Bronchial epithelial cell (primary cell): ENCODE measurements at regions not wholly inside any gene's neighbourhood (a gene's known extent, or its start where the extent isn't known, plus 50 kb on each side); places are given as distances from the start of the nearest gene placed in this dataset.

ENCODE experiments used
- DNase-seq: peaks from one replicate; pipeline ENCODE4 v3.0.0-alpha.2; 2010; ENCODE audit warnings: low read depth
- FAIRE-seq: peaks from 2 replicates; lab custom pipeline; 2011; peaks lifted over from hg19 to GRCh38; lab: Jason Lieb, UNC
- H3K27me3 ChIP-seq: 2 replicates; pipeline ENCODE4 v1.5.1; 2011; ENCODE audit warnings: low read length; ENCODE audit not compliant: control insufficient read depth, insufficient read depth
- H3K36me3 ChIP-seq: 2 replicates; pipeline ENCODE4 v1.5.1; 2011; ENCODE audit warnings: low read length; ENCODE audit not compliant: control insufficient read depth, insufficient read depth
- H3K4me3 ChIP-seq: 2 replicates; pipeline ENCODE4 v1.5.1; 2011; ENCODE audit warnings: mild to moderate bottlenecking, low read depth, low read length, control low read depth
- CTCF ChIP-seq: IDR thresholded peaks from 2 replicates; pipeline ENCODE4 v1.5.1; 2011; ENCODE audit warnings: mild to moderate bottlenecking, moderate library complexity, low read length, control low read depth, inconsistent platforms; ENCODE audit not compliant: insufficient read depth, severe bottlenecking

GRCh38 chr12:47534695-47535094, 171.1 kb downstream of the RPAP3 start:
- H3K36me3 ChIP-seq, result no peaks in the 10 kb centered on the region
- DNase-seq, result peak; percentile 13
- FAIRE-seq, result no peak
- H3K27me3 ChIP-seq, result no peaks in the 10 kb centered on the region
- TF ChIP-seq CTCF, result no peak
- H3K4me3 ChIP-seq, result no peak overlapping the region

- DNase-seq, result no peak
- TF ChIP-seq CTCF, result no peak
- Histone ChIP-seq H3K4me3 (no peak overlapping the region), H3K36me3 (no peaks in the 10 kb centered on the region), H3K27me3 (no peaks in the 10 kb centered on the region)
- no peak for FAIRE-seq
Measured at GRCh38 chr12:47530050-47530449, 175.8 kb downstream of the RPAP3 start.

GRCh38 chr12:47527816-47528215, 178.0 kb downstream of the RPAP3 start:
- FAIRE-seq (no peak), DNase-seq (no peak)
- H3K27me3 ChIP-seq, result no peaks in the 10 kb centered on the region
- TF ChIP-seq CTCF, result no peak
- no peaks in the 10 kb centered on the region for H3K36me3 ChIP-seq
- no peak overlapping the region for H3K4me3 ChIP-seq

- H3K36me3 ChIP-seq, result no peaks in the 10 kb centered on the region
- H3K27me3 ChIP-seq, result no peaks in the 10 kb centered on the region
- DNase-seq, result no peak
- no peak overlapping the region for H3K4me3 ChIP-seq
- no peak for FAIRE-seq
- TF ChIP-seq CTCF, result no peak
Measured at GRCh38 chr12:47520029-47520428, 185.8 kb downstream of the RPAP3 start.

GRCh38 chr12:47517122-47517521, 188.7 kb downstream of the RPAP3 start:
- Histone ChIP-seq H3K4me3 (no peak overlapping the region), H3K27me3 (no peaks in the 10 kb centered on the region), H3K36me3 (no peaks in the 10 kb centered on the region)
- DNase-seq, result no peak
- FAIRE-seq, result no peak
- TF ChIP-seq CTCF, result no peak

GRCh38 chr12:47509398-47509851, 196.4 kb downstream of the RPAP3 start:
- DNase-seq, result peak; percentile 99
- no peak for FAIRE-seq
- no peak overlapping the region for H3K4me3 ChIP-seq

More at GRCh38 chr12:47509398-47509851, 196.4 kb downstream of the RPAP3 start:
- H3K36me3 ChIP-seq, result no peaks in the 10 kb centered on the region
- TF ChIP-seq CTCF, result no peak
- H3K27me3 ChIP-seq, result no peaks in the 10 kb centered on the region
